Fibroblast of gingiva (primary cell): ENCODE measurements at regions not wholly inside any gene's neighbourhood (a gene's known extent, or its start where the extent isn't known, plus 50 kb on each side); places are given as distances from the start of the nearest gene placed in this dataset.

Experiments
- DNase-seq: peaks from one replicate; pipeline ENCODE4 v3.0.0-alpha.2; 2011; ENCODE audit warnings: low read depth

DNA sequence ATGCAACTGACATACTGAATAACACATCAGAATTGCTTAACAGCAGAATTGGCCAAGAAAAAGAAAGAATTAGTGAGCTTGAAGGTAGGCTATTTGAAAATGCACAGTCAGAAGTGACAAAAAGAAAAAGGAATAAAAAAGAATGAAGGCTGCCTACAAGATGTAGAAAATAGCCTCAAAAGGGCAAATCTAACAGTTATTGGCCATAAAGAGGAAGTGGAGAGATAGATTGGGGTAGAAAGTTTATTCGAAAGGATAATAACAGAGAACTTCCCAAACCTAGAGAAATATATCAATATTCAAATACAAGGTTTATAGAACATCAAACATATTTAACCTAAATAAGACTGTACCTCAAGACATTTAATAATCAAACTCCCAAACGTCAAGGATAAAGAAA lies 67.5 kb downstream of the ATP6V1G3 start:
- DNase-seq = no peak

DNA sequence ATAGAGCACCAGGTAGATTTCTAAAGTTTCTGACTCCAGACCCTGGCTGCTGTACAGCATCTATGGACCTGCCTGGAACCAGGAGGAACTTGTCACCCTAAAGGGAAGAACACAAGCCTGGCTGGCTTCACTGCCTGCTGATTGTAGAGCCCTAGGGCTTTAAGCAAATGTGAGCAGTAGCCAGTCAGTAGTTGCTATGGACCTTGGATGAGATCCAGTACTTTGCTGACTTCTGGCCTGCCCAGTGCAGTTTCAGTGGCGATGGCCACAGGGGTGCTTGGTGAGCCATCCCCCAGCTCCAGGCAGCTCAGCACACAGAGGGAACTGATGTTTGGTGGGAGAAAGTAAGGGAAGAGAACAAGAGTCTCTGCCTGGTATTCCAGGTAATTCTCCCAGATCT lies 68.4 kb downstream of the ATP6V1G3 start:
- no peak for DNase-seq

GRCh38 chr1:198467907-198468306 lies 72.6 kb downstream of the ATP6V1G3 start:
- DNase-seq = peak; percentile 6

- DNase-seq = no peak
Measured at GRCh38 chr1:198467342-198467741, 73.1 kb downstream of the ATP6V1G3 start.

GRCh38 chr1:198465201-198466144 lies 75.0 kb downstream of the ATP6V1G3 start:
- DNase-seq = peak; percentile 72

- no peak for DNase-seq
Measured at GRCh38 chr1:198463709-198464108, 76.8 kb downstream of the ATP6V1G3 start.

- DNase-seq = peak; percentile 89
Measured at GRCh38 chr1:198462365-198463019, 78.0 kb downstream of the ATP6V1G3 start.

GRCh38 chr1:198455966-198456365 lies 84.5 kb downstream of the ATP6V1G3 start:
- DNase-seq = no peak

DNA sequence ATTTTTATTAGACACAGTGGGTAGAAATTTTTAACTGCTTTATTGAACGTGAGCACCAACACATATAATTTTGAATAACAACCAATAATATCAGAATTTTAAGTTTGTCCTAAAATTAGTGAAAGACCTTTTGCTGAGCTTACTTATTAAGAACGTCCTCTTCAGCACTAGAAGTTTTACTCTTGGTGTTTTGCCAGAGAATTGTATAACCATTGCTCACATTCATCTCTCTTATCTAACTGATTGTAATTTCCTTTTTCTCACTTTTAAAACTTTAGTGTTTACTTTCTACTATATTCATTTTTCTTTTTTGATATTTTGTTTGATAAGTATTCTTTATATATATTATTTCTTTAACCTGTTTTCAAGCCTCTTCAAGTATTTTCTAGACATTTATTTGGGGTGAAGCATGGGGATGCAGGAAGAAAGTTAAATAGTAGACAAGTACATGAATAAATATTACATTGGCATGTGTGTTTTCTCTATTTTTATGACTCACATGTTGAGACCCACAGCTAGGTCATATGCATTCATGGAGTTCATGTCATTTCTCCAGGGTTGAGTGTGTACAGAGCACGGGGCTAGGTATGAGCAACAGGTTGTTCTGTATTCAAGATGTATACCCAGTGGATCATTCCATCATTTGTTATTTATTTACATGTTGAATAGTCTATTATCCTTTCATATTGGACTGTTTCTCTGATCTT lies 90.6 kb downstream of the ATP6V1G3 start:
- peak; percentile 20 for DNase-seq

DNA sequence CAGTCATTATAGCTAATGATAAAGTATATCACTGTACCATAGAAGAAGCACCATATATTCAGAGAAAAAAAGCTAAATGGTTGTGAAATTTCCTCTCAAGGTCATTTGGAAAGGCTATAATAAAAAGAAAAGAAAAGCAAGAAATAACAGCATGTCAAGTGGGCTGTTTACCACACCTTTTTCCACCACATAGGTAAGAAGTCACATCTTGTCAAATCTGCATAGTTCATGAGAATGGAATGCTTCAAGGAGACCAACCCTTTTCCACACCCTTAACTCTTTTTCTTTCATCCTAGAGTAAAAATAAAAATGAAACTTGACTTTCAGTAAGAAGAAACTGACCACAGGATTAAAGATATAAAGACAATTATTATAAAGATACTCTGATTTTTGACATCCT lies 91.2 kb downstream of the ATP6V1G3 start:
- no peak for DNase-seq

- no peak for DNase-seq
Measured at GRCh38 chr1:198447468-198447867, 93.0 kb downstream of the ATP6V1G3 start.

- no peak for DNase-seq
Measured at GRCh38 chr1:198445872-198446271, 94.6 kb downstream of the ATP6V1G3 start.

DNA sequence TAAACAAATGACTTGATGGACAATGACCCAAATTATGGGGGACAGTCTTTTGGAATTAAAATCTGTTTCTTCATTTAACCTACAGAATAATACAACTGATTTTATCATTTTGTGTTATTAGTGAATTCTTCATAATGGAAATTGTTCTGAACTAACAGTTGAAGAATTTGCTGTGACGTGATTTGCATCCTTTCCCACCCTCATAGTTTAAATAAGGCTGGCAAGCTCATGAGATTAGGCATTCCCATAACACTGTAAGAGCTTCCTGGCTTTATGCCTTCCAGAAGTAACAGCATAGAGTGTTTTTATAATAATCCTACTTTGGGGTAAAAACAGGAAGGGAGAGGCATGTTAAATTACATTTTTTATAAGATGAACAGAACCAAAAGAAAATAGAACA lies 95.7 kb downstream of the ATP6V1G3 start:
- peak; percentile 77 for DNase-seq

- peak; percentile 91 for DNase-seq
Measured at GRCh38 chr1:198443365-198444233, 96.9 kb downstream of the ATP6V1G3 start.

- no peak for DNase-seq
Measured at GRCh38 chr1:198440842-198441241, 99.6 kb downstream of the ATP6V1G3 start.

DNA sequence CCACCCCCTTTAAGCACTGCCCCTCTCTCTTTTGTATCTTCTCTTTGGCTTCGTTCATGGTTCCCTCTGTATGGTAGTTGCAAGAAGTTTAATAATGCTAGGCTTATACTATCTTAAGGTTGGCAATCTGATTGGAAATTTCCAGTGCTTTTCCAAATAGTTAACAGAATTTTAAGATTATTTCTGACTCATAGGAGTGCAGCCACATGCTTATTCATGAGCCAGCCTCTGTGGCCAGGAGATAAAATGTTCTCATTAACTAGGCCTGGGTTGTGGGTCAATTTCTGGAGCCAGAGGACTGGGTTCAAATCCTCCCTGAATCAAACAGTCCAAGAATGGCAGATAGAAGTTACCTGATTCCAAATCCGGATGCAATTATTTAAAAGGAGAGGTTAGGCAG lies 103.1 kb downstream of the ATP6V1G3 start:
- DNase-seq = peak; percentile 14

- DNase-seq = peak; percentile 28
Measured at GRCh38 chr1:198436276-198436675, 104.2 kb downstream of the ATP6V1G3 start.

DNA sequence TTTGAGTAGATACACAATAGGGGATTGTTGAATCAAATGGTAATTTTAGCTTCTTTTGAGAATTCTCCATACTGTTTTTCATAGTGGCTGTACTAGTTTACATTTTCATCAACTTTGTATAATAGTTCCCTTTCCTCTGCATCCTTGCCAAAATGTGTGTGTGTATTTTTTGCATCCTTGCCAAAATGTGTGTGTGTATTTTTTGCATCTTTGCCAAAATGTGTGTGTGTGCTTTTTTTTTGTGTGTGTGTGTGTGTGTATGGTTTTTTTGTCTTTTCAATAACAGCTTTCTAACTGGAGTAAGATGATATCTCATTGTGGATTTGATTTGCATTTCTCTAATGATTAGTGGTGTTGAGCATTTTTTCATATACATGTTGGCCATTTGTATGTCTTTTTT lies 105.4 kb downstream of the ATP6V1G3 start:
- peak; percentile 13 for DNase-seq

GRCh38 chr1:198424441-198424840 lies 116.0 kb downstream of the ATP6V1G3 start:
- DNase-seq = no peak

- no peak for DNase-seq
Measured at GRCh38 chr1:198423673-198424072, 116.8 kb downstream of the ATP6V1G3 start.

GRCh38 chr1:198417039-198417438 lies 123.4 kb downstream of the ATP6V1G3 start:
- DNase-seq = peak; percentile 17

DNA sequence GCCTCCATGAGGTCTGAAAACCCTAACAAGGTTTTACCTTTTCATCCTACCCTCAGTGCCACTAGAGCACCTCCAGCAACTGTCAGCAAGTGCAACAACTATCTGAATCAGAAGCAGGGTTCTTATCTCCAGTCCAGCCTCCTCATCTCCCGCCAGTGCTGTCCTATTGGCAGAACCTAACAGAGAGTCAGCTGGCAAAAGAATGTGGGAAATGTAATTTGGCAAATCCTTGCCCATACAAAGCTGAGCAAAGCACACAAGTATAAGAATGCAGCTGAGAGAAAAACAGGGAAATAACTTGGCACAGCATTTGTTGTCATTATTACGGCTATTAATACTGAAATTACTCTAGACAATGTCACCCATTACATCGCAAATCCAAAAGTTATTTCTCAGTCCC lies 124.2 kb downstream of the ATP6V1G3 start:
- peak; percentile 59 for DNase-seq
